KMS-11 (cell line): ENCODE measurements at regions not wholly inside any gene's neighbourhood (a gene's known extent, or its start where the extent isn't known, plus 50 kb on each side); places are given as distances from the start of the nearest gene placed in this dataset.

Experiments
- H2AFZ ChIP-seq: fragments of 200-600 bp; sonication (generic); 2 replicates; pipeline ENCODE4 v1.6.1; 2016; ENCODE audit warnings: antibody characterized with exemption, mixed run types, low read depth
- H3K27ac ChIP-seq: fragments of 200-600 bp; sonication (generic); 2 replicates; pipeline ENCODE4 v1.6.1; 2016; ENCODE audit warnings: mild to moderate bottlenecking, mixed run types
- H3K27me3 ChIP-seq: fragments of 200-600 bp; sonication (generic); 2 replicates; pipeline ENCODE4 v1.6.1; 2017; ENCODE audit warnings: mild to moderate bottlenecking, low read depth, mixed run types, moderate library complexity; ENCODE audit not compliant: insufficient read depth
- H3K36me3 ChIP-seq: fragments of 200-600 bp; sonication (generic); 2 replicates; pipeline ENCODE4 v1.6.1; 2017; ENCODE audit warnings: mild to moderate bottlenecking, mixed run types; ENCODE audit not compliant: insufficient read depth
- H3K4me1 ChIP-seq: fragments of 200-600 bp; sonication (generic); 2 replicates; pipeline ENCODE4 v1.6.1; 2016; ENCODE audit warnings: mild to moderate bottlenecking, low read depth, mixed run types; ENCODE audit not compliant: poor library complexity, severe bottlenecking
- H3K4me2 ChIP-seq: fragments of 200-600 bp; sonication (generic); 2 replicates; pipeline ENCODE4 v1.7.0; 2016; ENCODE audit warnings: mild to moderate bottlenecking, mixed run types
- H3K4me3 ChIP-seq: fragments of 200-600 bp; sonication (generic); IDR thresholded peaks from 2 replicates; pipeline ENCODE4 v1.6.1; 2017; ENCODE audit warnings: low read depth, low read length, mixed read lengths; ENCODE audit not compliant: insufficient read depth
- H3K79me2 ChIP-seq: fragments of 200-600 bp; sonication (generic); 2 replicates; pipeline ENCODE4 v1.6.1; 2016; ENCODE audit warnings: low read depth, mixed run types; ENCODE audit not compliant: insufficient read depth
- H3K9ac ChIP-seq: fragments of 200-600 bp; sonication (generic); 2 replicates; pipeline ENCODE4 v1.6.1; 2016; ENCODE audit warnings: mild to moderate bottlenecking, mixed run types
- H4K20me1 ChIP-seq: fragments of 200-600 bp; sonication (generic); 2 replicates; pipeline ENCODE4 v1.6.1; 2016; ENCODE audit warnings: mild to moderate bottlenecking, mixed run types; ENCODE audit not compliant: insufficient read depth
- CTCF ChIP-seq: fragments of 200-600 bp; sonication (generic); conservative IDR thresholded peaks from 2 replicates; pipeline ENCODE4 v1.6.1; 2017; ENCODE audit warnings: low read depth, mild to moderate bottlenecking, antibody characterized with exemption, low read length, moderate library complexity, mixed read lengths

GRCh38 chr2:45212953-45213635 is 203.8 kb upstream of the SIX2 start:
- no peak for TF ChIP-seq CTCF
- H3K4me1 ChIP-seq: no peaks in the 10 kb centered on the region
- H3K4me2 ChIP-seq: no peak overlapping the region

GRCh38 chr2:45211636-45212035 is 202.4 kb upstream of the SIX2 start:
- Histone ChIP-seq H2AFZ (no peak overlapping the region), H3K79me2 (no peaks in the 10 kb centered on the region), H3K27me3 (no peaks in the 10 kb centered on the region), H3K36me3 (no peaks in the 10 kb centered on the region), H4K20me1 (no peaks in the 10 kb centered on the region), H3K4me1 (no peaks in the 10 kb centered on the region), H3K27ac (no peak overlapping the region), H3K9ac (no peak overlapping the region), H3K4me2 (no peak overlapping the region), H3K4me3 (no peak overlapping the region)
- TF ChIP-seq CTCF: no peak

More at GRCh38 chr2:45212953-45213635, 203.8 kb upstream of the SIX2 start:
- Histone ChIP-seq H3K27me3 (no peaks in the 10 kb centered on the region), H3K4me3 (no peak overlapping the region), H2AFZ (no peak overlapping the region), H3K27ac (no peak overlapping the region), H4K20me1 (no peaks in the 10 kb centered on the region), H3K9ac (no peak overlapping the region), H3K79me2 (no peaks in the 10 kb centered on the region), H3K36me3 (no peaks in the 10 kb centered on the region)

DNA sequence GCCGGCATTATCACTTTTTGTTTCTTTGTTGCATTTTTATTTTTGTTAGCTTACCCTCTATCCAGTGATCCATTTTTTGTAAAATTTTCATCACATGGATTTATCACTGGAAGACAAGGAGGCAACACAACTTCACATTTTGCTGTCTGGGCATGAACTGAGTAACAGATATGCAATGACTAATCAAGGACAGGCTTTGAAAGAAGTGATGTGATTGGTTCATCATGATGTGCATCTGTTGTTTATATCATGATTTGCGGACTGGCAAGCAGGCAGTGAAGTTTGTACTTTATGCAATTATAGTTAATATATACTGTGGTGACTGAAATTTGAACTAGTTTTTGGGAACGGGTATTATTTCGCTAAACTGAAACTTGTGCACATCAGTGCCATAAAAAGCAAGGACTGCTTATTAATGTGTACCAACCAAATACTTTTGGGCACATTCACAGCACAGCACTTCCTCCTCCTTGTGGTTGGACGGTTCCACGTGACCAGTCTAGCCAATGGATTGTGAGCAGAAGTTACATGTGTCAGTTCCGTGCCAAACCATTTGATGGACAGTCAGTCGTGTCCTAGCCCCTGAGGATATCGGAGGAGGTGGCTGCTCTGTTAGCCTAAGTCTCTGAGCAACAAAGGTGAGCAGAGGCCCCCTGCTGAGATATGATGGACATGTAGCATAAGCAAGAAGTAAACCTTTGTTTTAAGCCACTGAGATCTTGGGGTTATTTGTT is 201.4 kb upstream of the SIX2 start:
- Histone ChIP-seq H4K20me1 (no peaks in the 10 kb centered on the region), H3K27me3 (no peaks in the 10 kb centered on the region), H3K4me1 (no peaks in the 10 kb centered on the region), H3K4me2 (no peak overlapping the region), H3K27ac (no peak overlapping the region), H3K36me3 (no peaks in the 10 kb centered on the region), H3K9ac (no peak overlapping the region), H3K79me2 (no peaks in the 10 kb centered on the region), H2AFZ (no peak overlapping the region), H3K4me3 (no peak overlapping the region)
- TF ChIP-seq CTCF: no peak

DNA sequence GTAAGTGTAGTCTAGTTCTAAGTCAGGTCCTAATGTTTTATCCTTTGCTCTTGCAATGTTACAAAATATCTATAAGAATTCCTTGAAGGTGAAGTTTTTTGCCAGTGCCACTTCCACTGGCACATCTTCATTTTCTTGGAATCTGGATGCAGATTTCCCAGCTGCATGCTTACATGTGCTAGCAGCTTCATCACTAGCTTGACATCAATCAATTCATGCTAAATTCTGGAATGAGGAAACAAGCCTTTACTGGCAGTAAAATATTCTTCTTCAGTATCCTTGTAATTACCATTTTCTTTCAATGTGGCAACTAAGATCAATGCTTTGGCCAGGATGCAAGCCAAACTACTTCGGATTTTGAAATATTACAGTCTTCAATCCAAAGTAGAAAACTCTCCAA is 200.6 kb upstream of the SIX2 start:
- Histone ChIP-seq H3K79me2 (no peaks in the 10 kb centered on the region), H3K4me2 (no peak overlapping the region), H4K20me1 (no peaks in the 10 kb centered on the region), H3K36me3 (no peaks in the 10 kb centered on the region), H2AFZ (no peak overlapping the region), H3K27ac (no peak overlapping the region), H3K4me1 (no peaks in the 10 kb centered on the region), H3K27me3 (no peaks in the 10 kb centered on the region), H3K4me3 (no peak overlapping the region), H3K9ac (no peak overlapping the region)
- no peak for TF ChIP-seq CTCF
